Epithelial cell of prostate (primary cell): ENCODE measurements at regions not wholly inside any gene's neighbourhood (a gene's known extent, or its start where the extent isn't known, plus 50 kb on each side); places are given as distances from the start of the nearest gene placed in this dataset.
"Not testable (repeated sequence)": the region's sequence is repeated elsewhere in the genome, so short reads cannot be mapped to it uniquely, and the experiment has no call there.

ENCODE experiments used
- DNase-seq: peaks from one replicate; pipeline ENCODE4 v3.0.0-alpha.2; 2011; ENCODE audit warnings: low read depth, low spot score
- H3K27ac ChIP-seq: fragments of 450-650 bp; 2 replicates; pipeline ENCODE4 v1.5.1; 2017; ENCODE audit warnings: mild to moderate bottlenecking

DNA sequence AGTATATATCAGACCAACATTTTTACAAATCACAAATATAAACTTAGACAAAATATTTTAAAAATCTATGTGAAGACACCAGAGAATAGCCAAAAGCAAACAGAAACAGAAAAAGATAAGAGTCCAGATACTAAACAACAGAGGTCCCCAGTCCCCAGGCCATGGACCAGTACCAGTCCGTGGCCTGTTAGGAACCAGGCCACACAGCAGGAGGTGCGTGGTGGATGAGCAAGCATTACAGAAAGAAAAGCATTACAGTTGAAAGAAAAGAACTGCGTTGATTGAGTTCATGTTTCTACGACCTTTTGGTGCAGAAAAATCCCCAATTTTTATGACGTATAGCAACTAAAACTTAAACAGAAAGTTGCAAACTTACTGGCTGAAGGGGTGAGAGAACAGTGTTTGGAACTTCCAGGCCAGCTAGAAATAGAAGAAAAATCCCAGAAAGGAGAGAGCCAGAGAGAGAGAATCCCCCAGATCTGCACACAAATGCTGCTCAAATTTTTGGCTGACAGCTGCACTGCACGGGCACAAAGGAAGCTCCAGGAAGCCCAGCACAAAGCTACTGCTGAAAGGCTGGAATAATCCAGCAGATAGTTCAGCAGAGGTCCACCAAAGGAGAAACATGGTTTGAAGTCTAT lies 159.6 kb upstream of the C14orf180 start:
- no peak for DNase-seq
- no peak overlapping the region for H3K27ac ChIP-seq

DNA sequence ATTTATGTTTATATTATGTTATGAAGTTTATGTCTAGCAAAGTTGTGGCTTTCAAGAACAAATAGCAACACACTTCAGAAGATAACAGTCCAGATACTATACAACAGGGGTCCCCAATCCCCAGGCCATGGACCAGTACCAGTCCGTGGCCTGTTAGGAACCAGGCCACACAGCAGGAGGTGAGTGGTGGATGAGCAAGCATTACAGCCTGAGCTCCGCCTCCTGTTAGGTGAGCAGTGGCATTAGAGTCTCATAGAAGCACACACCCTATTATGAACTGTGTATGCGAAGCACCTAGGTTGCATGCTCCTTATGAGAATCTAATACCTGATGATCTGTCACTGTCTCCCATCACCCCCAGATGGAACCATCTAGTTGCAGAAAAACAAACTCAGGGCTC lies 159.0 kb upstream of the C14orf180 start:
- DNase-seq, H3K27ac ChIP-seq: not testable (repeated sequence)

DNA sequence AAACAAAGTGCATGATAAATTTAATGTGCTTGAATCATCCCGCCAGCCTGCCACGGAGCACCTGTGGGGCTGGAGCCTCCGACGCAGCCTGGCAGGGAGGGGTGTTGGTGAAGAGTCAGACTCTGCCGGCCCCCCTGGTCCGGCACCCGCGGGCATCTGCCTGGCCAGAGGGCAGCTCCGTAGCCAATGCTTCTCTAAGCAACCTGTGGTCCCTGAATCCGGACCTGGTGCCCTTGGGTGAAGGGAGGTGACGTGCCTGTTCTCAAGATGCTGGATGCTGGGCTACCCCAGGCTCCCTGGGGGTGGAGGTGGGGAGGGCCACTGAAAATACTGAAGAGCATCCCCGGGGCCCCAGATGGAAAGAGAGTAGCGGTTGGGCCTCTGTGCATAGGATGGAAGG lies 158.6 kb upstream of the C14orf180 start:
- DNase-seq: no peak
- H3K27ac ChIP-seq: no peak overlapping the region

DNA sequence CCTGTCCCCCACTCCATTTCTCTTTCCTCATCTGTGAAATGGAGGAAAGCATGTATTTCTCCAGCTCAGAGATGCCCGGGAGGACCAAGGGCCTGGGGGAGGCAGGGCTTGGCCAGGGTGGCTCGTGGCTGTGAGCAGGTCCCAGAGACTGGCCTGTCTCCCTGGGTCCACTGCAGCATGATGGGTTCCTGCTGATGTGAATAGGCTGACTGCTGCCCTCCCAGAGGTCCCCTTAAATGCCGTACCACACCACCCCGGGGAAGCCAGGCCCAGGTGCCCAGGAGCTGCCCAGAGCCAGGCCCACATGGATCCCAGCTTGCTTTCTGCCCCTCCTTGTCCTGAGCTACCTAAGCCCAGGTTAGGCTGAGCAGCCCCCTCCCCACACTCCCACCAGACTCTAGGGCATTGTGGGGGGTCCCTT lies 158.2 kb upstream of the C14orf180 start:
- no peak for DNase-seq
- no peak overlapping the region for H3K27ac ChIP-seq

DNA sequence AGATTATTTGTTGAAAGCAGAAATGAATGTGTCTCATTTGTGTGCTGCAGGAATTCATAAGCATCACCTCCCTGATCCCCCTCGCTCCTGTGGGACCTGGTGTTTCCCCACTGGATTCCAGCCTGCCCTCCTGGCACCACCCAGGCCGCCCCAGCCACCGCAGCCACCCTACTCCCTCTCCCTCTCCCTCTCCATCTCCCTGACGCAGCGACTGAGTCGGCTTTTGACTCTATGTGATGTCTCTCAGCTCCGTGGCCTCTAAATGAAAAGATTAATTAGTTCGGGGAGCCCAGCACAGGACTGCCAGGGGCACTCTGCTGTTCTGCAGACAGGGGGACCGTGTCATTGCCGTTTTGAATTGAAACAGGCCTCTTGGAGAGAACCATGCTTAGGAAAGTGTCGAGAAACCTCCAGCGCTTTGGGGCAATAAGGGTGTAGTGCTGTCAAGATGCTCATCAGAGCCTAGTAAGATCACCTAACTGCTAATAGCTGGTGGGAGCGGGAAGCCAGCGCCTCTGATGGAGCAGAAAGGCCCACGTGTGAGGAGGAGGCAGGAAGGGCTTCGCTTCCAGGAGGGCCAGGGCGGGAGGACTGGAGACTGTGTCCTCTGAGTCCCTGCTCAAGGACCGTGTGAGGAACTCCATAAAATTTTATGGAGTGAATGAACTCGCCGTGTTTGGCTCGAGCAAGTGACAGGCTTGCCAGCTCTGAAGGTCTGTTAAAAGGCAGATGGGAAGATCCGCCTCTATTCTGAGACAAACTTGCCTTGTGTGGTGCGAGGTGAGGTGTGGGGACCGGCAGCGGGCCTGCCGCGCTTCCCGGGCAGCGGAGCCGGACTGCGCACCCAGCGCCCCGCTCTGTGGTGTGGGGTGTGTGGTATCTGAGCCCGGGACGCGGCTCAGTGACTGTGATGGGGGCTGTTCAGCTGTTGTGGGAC lies 157.4 kb upstream of the C14orf180 start:
- H3K27ac ChIP-seq: no peak overlapping the region
- no peak for DNase-seq

DNA sequence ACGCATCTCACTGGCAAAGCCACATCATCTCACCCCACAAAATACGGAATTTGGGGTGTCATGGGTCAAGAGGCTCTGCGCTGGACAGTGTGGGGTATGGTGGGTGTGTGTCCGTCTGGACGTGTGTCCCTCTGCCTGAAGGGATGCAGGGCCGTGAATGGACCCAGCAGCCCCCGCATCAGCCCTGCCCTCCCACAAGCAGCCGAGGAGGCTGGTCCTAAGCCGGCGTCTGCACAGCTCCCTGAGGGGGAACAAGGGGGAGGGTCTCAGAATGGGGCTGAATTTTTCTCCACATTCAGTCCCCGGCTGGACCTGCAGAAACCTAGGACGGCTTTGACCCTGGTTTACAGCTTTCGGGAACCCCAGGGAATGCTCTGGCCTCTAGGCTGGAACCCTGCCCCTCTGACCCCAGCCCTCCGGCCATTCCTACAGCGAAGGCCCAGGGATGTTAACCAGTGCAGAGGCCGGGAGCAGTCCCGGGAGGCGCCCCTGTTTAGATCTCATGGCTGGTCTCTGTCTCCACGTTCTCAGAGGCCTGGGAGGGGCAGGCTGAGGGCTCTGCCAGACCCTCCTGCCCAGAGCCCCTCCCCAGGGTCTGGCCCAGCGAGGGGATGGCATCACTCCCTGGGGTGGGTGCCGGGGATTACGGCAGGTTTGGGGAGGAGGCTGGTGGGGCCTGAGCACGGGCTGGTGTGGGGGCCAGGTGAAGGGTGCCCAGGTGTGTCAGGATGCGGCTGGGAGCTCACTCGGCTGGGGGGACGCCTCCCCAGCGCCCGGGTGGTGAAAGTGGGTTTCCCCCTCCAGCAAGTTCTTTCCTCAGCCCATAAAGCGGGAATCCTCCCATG lies 156.5 kb upstream of the C14orf180 start:
- no peak for DNase-seq
- no peak overlapping the region for H3K27ac ChIP-seq

DNA sequence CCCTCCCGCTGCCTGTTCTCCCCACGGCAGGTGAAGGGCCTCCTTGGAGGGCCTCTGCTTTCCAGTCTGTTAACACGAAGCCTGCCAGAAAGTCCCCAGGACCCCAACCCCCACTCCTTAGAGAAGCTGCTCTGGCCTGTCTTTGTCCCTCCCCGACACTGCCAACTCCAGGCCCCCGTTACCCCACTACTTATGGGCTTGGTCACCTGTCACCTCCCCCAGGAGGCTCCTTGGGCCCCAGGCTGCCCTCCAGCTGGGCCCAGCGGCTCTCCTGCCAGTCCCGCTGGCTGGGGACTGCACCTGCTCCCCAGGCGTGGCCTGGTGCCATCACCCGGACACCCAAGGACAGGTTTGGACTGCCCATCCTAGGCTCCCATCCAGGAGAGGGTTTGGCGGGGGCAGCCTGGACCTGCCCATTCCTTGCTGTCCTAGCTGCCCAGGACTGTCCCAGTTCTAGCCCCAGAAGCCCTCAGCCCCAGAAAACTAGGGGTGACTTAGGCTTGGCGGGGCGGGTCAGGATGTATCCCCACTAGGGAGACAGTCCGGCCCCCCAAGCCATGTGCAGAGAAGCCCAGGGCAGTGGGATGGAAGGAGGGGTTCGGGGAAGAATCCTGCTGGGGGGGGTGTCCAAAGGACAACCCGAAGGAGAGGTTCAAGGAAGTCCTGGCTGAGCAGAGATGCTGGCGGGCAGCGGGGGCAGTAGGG lies 155.7 kb upstream of the C14orf180 start:
- H3K27ac ChIP-seq: no peak overlapping the region
- no peak for DNase-seq

DNA sequence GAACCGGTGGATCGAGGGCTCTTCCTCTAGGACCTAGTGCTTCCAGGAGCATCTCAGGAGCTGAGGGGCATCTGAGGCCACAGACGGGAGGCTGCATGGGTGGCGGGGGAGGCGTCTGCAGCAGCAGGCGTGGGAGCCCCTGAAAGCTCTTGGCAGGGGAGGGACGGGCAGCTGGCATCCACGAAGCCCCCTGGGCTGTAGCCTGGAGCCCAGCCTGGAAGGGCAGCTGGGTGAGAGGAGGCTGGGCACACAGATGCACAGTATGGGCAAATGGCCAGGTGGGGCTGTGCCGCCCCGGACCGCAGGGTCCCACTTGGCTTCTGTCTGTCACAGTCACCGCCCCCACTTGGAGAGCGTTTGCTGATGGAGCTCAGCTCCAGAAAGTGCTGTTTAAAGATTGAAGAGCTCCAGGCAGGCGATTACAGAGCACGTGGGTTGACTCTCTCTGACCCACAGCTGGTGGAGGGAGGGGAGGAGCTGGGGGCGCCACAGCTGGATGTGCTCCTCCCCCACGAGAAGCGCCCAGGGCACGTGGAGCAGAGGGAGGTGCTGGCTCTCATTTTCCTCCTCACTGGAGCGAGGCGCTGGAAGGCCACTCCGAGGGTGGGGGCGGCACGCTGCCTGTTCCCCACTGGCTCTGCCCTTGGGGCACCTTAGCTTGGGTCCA lies 155.0 kb upstream of the C14orf180 start:
- no peak overlapping the region for H3K27ac ChIP-seq
- no peak for DNase-seq

DNA sequence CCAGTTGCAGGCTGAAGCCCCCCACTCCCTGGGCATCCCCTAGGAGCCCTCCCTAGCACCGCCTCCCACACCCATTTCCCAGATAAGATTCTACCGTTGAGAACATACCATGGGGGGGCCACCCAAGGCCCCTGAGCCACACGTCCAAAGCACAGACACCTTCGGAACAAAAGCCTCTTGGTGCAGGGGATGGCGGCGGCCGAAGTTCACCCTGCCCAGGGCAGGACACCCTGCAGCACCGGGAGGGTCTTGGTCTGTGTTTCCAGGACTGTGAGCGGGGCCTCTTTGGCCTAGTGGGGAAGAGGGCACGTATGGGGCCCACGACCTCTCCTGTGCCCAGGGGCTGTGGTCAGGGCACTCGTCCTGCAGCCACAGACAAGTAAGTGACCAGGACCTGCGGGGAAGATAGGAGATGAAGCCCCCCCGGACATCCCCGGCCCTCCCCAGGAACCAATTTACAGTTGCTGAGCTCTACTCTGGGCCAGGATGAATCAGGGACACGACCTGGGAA lies 154.3 kb upstream of the C14orf180 start:
- H3K27ac ChIP-seq: no peak overlapping the region
- no peak for DNase-seq

DNA sequence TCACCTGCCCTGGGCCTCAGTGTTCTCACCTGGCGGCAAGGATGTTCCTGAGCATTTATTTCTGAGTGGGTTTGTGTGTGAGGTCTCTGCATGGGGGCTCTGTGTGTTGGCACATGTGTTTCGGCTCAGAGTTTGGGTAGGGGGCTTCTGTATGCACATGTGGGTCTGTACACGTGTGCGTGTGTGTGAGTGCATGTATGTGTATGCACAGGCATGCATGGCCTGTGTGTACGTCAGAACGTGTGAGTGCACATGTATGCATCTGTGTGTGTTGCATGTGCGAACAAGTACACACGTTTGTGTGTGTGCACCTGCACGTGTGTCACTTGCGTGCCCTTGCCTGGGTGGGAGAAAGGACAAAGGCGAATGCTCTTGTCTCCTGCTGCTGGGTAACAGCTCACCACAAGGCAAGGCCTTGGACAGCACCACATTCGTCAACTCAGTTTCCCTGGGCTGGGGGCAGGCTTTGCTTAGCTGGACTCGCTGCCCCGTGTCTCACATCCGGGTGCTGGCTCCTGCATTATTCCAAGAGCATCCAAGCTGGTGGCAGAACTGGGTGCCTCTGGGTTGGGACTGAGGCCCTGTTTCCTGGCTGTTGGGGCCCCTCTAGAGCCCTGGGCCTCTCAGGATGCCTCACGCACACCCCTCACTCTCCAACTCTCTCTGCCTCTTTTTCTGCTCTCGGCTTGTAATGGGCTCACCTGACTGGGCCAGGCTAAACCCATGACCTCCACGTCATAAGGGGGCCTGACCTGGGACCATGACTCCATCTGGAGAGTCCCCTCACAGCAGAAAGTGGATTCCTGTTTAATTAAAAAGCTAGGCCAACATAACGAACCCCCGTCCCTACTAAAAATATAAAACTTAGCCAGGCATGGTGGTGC lies 153.6 kb upstream of the C14orf180 start:
- H3K27ac ChIP-seq: no peak overlapping the region
- no peak for DNase-seq

DNA sequence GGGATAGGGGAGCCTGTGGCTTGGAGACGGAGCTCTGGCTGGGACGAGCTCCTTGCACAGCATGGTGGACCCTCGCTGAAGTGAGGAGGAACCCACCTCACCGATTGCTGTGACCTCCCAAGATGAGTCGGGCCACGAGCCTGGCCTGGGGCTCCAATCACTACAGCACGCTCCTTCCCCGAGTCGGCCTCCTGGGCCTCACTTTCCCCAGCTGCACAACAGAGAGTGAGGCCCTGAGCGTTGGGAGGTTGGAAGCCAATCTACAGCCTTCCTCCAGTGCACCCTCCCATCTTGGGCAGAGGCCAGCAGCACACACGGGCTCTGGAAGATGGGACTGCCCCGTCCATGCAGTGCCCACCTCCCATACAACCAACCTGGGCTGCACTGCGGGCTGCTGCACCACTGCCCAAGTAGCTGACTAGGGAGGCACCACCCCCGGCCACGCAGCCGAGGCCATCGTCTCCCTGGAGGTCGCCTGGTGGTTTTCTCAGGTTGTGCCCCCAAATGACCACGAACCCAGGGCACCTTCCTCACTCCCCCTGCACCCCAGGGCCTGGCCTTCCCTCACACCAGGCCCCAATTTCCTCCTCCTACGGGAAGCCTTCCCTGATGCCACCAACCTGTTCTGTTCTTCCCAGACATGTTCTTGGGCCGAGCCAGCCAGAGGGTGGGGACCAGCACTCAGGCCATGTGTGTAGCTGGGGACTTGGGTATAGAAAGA lies 152.3 kb upstream of the C14orf180 start:
- DNase-seq: no peak
- H3K27ac ChIP-seq: no peak overlapping the region

DNA sequence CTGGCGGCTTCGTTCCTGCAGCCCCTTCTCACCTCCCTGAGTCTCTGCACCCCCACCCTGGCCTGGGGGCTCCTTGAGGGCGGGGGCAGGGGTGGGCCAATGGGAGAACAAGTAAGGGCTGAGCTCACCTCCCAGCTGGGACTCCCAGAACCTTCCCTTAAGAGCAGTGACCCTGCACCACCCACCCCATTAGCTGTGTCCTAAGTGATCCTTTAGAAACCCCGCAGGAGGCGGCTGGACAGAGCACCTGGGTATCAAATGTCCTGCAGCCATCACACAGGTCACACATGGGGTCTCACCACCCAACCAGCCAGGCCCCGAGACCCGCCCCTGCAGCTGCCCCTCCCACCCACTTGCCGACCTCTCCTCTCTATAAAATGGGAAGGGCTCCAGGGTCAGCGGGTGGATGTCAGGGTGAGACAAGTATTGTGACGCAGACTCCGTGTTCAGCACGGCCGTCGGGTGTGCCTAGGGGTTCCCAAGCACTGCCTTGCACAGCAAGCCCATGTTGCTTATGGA lies 151.2 kb upstream of the C14orf180 start:
- H3K27ac ChIP-seq: no peak overlapping the region
- no peak for DNase-seq

DNA sequence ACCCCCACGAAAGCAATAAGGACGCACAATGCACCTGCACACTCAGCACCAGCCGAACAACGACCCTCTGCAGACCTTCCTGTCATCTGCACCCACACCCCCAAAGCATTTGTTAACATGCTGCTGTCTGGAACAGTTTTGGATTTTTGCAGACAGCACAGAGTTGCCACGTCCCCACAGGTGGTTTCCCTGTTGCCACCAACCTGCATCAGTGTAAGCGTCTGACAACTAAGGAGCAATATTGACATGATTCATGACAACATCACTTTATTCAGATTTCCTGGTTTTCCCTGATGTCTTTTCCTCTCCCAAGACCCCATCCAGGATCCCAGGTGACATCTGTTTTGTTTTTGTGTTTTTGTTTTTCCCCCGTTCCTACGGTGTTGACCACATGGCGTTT lies 150.7 kb upstream of the C14orf180 start:
- H3K27ac ChIP-seq: no peak overlapping the region
- no peak for DNase-seq

DNA sequence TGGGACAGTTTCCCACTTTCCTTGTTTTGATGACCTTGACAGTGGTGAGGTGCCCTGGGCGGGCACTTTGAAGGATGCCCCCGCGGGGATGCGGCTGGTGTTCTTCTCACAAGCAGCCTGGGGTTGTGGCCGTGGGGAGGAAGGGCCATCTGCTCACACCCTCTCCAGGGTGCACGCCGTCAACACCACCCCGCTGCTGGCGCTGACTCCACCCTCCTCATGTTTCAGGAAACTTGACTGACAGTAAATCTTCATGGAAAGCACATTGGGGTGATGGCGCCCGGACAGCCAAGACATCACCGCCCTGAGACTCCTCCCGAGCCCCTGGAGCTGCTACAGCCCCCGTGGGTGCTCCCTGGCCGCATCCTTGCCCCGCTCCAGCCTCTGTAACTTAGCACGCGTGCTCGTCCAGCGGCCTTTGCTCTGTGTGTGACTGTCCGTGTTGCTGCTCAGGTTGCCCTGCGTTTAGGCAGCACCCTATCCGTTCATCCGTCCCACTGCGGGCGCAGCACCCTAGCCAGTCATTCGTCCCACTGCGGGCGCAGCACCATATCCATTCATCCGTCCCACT lies 150.2 kb upstream of the C14orf180 start:
- no peak overlapping the region for H3K27ac ChIP-seq
- DNase-seq: no peak

DNA sequence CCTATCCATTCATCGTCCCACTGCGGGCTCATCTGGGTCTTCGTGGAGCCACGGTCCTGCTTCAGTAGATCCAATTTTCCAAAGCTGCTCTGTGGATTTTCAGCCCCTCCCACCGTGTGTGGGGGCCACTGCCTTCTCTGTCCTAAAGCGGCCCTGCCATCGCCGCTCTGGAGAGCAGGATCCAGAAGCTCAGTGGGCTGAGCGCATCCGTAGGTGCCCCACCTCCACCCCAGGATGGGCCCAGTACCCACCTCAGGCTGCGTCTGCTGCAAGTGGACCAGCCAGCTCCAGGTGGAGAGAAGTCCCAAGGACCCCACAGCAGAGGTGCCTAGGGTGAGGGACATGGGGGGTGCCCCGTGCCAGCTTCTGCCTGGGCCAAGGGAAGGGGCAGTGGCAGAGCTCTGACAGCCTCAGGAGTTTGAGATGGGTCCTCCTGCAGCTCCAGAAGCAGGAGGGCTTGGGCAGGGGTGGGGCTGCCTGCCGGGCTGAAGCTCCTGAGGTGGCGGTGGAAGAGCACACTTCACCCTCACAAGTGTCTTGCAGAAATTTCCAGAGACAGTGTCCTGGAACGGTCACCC lies 148.1 kb upstream of the C14orf180 start:
- no peak for DNase-seq

DNA sequence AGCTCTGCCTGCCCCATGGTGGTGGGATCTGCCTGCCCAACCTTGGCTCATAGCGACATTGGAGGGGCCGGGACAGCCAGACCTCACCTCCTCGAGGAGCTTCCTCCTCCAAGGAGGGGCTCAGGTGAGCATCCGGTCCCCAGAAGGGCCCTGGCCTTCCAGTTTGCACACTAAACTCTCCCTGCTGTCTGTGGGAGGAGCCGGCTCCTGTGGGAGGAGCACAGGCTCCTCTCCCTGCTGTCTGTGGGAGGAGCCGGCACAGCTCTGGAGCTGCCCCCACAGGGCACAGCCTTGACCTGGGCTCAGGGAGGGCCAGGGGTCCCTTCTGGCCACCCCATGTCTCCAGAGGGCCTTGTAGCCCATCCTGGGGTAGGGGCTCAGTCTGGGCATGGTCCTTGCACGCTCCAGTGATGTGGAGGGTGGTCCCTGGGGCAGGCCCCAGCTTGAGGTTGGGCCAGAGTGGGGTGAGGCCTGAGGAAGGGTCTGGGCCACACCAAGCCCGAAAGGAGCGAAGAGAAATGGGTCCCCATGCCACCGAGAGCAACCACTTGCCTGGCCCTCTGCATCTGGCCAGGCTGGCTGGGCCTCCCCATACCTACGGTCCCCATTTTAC lies 147.5 kb upstream of the C14orf180 start:
- H3K27ac ChIP-seq: no peak overlapping the region
- DNase-seq: no peak

More for the DNA sequence above, 148.1 kb upstream of the C14orf180 start:
- H3K27ac ChIP-seq: no peak overlapping the region
